ENCODE measurements at regions not wholly inside any gene's neighbourhood (a gene's known extent, or its start where the extent isn't known, plus 50 kb on each side); places are given as distances from the start of the nearest gene placed in this dataset.

GRCh38 chr4:136395212-136395722 is 1137.0 kb downstream of the PCDH18 start:
- no peak for TF ChIP-seq CTCF (IDR thresholded peaks at IDR 0.05; ENCODE audit: low read depth, low read length, poor library complexity, severe bottlenecking)
- TF ChIP-seq EZH2phosphoT487 (IDR thresholded peaks at IDR 0.05; ENCODE audit: borderline replicate concordance, low read length): no peak
